ENCODE measurements at regions not wholly inside any gene's neighbourhood (a gene's known extent, or its start where the extent isn't known, plus 50 kb on each side); places are given as distances from the start of the nearest gene placed in this dataset.

- TF ChIP-seq SCRT2 (tag by site-specific recombination; IDR thresholded peaks at IDR 0.05) (no peak), HOXC10 (CRISPR knock-in tag; IDR thresholded peaks at IDR 0.05) (no peak), ZNF266 (tag by site-specific recombination; IDR thresholded peaks at IDR 0.05; ENCODE audit: low read depth) (no peak), ZNF221 (tag by site-specific recombination; IDR thresholded peaks at IDR 0.05; ENCODE audit: borderline replicate concordance) (no peak), ZNF169 (tag by site-specific recombination; IDR thresholded peaks at IDR 0.05) (no peak), PRDM6 (tag by site-specific recombination; IDR thresholded peaks at IDR 0.05) (no peak), MEIS1 (CRISPR knock-in tag; IDR thresholded peaks at IDR 0.05; ENCODE audit: borderline replicate concordance) (no peak), ZNF48 (tag by site-specific recombination; IDR thresholded peaks at IDR 0.05) (no peak), ZNF785 (tag by site-specific recombination; IDR thresholded peaks at IDR 0.05) (no peak), ZNF2 (tag by site-specific recombination; IDR thresholded peaks at IDR 0.05) (no peak), ZNF10 (tag by site-specific recombination; IDR thresholded peaks at IDR 0.05) (no peak), BCL11A (tag by site-specific recombination; IDR thresholded peaks at IDR 0.05; ENCODE audit: low read depth) (no peak), ZNF596 (tag by site-specific recombination; IDR thresholded peaks at IDR 0.05) (no peak), ZNF416 (tag by site-specific recombination; IDR thresholded peaks at IDR 0.05) (no peak), ZNF623 (tag by site-specific recombination; IDR thresholded peaks at IDR 0.05) (no peak)
- H3K4me1 ChIP-seq (ENCODE audit: control insufficient read depth, insufficient read depth, low read length), result no peaks in the 10 kb centered on the region
- no peaks in the 10 kb centered on the region for H3K36me3 ChIP-seq (ENCODE audit: control insufficient read depth in 2 of 2, insufficient read depth in 1 of 2, low read length in 2 of 2)
- ChIA-PET CTCF (interaction anchor here (0.7 kb wide), 1 partner anchor 326 kb away, joined by 3 read pairs; no protein-coding TSS in a partner anchor), POLR2A (no interaction called here)
- no peaks in the 10 kb centered on the region for H3K9me3 ChIP-seq (ENCODE audit: control insufficient read depth, insufficient read depth, low read depth, low read length)
- H3K4me3 ChIP-seq (ENCODE audit: low read depth, low read length), result no peak overlapping the region
- no peak overlapping the region for H3K27ac ChIP-seq (ENCODE audit: extremely low read depth, low read depth, low read length)
Measured at GRCh38 chr13:70394031-70394548, 285.8 kb upstream of the KLHL1 start.

GRCh38 chr13:70391678-70392077 is 283.4 kb upstream of the KLHL1 start:
- Histone ChIP-seq H3K27ac (ENCODE audit: extremely low read depth, low read depth, low read length) (no peak overlapping the region), H3K9me3 (ENCODE audit: control insufficient read depth, insufficient read depth, low read depth, low read length) (no peaks in the 10 kb centered on the region), H3K4me1 (ENCODE audit: control insufficient read depth, insufficient read depth, low read length) (no peaks in the 10 kb centered on the region), H3K4me3 (ENCODE audit: low read depth, low read length) (no peak overlapping the region), H3K36me3 (ENCODE audit: control insufficient read depth in 2 of 2, insufficient read depth in 1 of 2, low read length in 2 of 2) (no peaks in the 10 kb centered on the region)
- ChIA-PET POLR2A (no interaction called here), CTCF (no interaction called here)
- TF ChIP-seq ZNF529 (tag by site-specific recombination; IDR thresholded peaks at IDR 0.05; ENCODE audit: insufficient replicate concordance) (no peak), OVOL3 (tag by site-specific recombination; IDR thresholded peaks at IDR 0.05) (no peak), ZNF704 (tag by site-specific recombination; IDR thresholded peaks at IDR 0.05) (no peak), ZNF621 (tag by site-specific recombination; IDR thresholded peaks at IDR 0.05) (no peak), ZNF223 (tag by site-specific recombination; IDR thresholded peaks at IDR 0.05) (no peak), ZFP69B (tag by site-specific recombination; IDR thresholded peaks at IDR 0.05) (no peak), ZNF426 (tag by site-specific recombination; IDR thresholded peaks at IDR 0.05) (no peak), SP7 (tag by site-specific recombination; IDR thresholded peaks at IDR 0.05) (no peak), ZNF792 (tag by site-specific recombination; IDR thresholded peaks at IDR 0.05) (no peak), ZNF398 (tag by site-specific recombination; IDR thresholded peaks at IDR 0.05) (no peak), KLF7 (tag by site-specific recombination; IDR thresholded peaks at IDR 0.05; ENCODE audit: borderline replicate concordance) (no peak), ZSCAN18 (tag by site-specific recombination; IDR thresholded peaks at IDR 0.05) (no peak), ZNF24 (tag by site-specific recombination; IDR thresholded peaks at IDR 0.05) (no peak), ZNF776 (tag by site-specific recombination; IDR thresholded peaks at IDR 0.05; ENCODE audit: borderline replicate concordance) (no peak), ZNF629 (tag by site-specific recombination; IDR thresholded peaks at IDR 0.05) (no peak), PRDM1 (tag by site-specific recombination; IDR thresholded peaks at IDR 0.05) (no peak), ZFP41 (tag by site-specific recombination; IDR thresholded peaks at IDR 0.05; ENCODE audit: borderline replicate concordance) (no peak), ZNF596 (tag by site-specific recombination; IDR thresholded peaks at IDR 0.05) (no peak)

All from HEK293 (cell line).